ENCODE measurements at regions not wholly inside any gene's neighbourhood (a gene's known extent, or its start where the extent isn't known, plus 50 kb on each side); places are given as distances from the start of the nearest gene placed in this dataset.

GRCh38 chr11:98143661-98144060 is 877.1 kb upstream of the CNTN5 start:
- Histone ChIP-seq H2BK20ac (ENCODE audit: low read depth, low read length) (no peak overlapping the region), H3K36me3 (ENCODE audit: control insufficient read depth, insufficient read depth, low read length) (no peaks in the 10 kb centered on the region), H3K9me3 (ENCODE audit: control insufficient read depth, insufficient read depth, low read length) (peaks cover 5% of the 10 kb centered on the region; the same call in 1 of the 2 replicates), H3K79me1 (ENCODE audit: low read depth in 1 of 2, low read length in 2 of 2) (no peaks in the 10 kb centered on the region), H4K20me1 (ENCODE audit: insufficient read depth, low read length) (no peaks in the 10 kb centered on the region), H3K4ac (ENCODE audit: low read depth, low read length) (no peak overlapping the region), H3K4me3 (ENCODE audit: insufficient read depth, low read depth, low read length) (no peak overlapping the region), H3K18ac (ENCODE audit: low read depth, low read length) (no peak overlapping the region), H2AK9ac (replicated peaks; ENCODE audit: low read depth, low read length, poor library complexity) (no peak overlapping the region), H3K27me3 (ENCODE audit: control insufficient read depth, insufficient read depth, low read length) (no peaks in the 10 kb centered on the region), H4K5ac (ENCODE audit: low read depth, low read length) (no peak overlapping the region), H3K9me1 (ENCODE audit: insufficient read depth, low read length) (no peaks in the 10 kb centered on the region), H3K27ac (ENCODE audit: insufficient read depth, low read length) (no peak overlapping the region), H2BK15ac (ENCODE audit: low read depth, low read length) (no peak overlapping the region), H2BK5ac (ENCODE audit: low read depth, low read length, poor library complexity, severe bottlenecking) (no peak overlapping the region), H4K8ac (ENCODE audit: low read depth in 2 of 2, low read length in 2 of 2) (no peak overlapping the region), H3K14ac (replicated peaks; ENCODE audit: low read depth, low read length) (no peak overlapping the region), H2BK120ac (ENCODE audit: low read depth, low read length) (no peak overlapping the region), H2AFZ (replicated peaks; ENCODE audit: low read length, poor library complexity) (no peak overlapping the region), H2AK5ac (ENCODE audit: low read depth, low read length) (no peak overlapping the region), H3K56ac (ENCODE audit: extremely low read depth, insufficient read depth, low read length) (no peak overlapping the region), H4K91ac (ENCODE audit: insufficient read depth, low read depth, low read length) (no peak overlapping the region), H3K23ac (ENCODE audit: low read depth, low read length) (no peak overlapping the region), H3K4me1 (ENCODE audit: control insufficient read depth, insufficient read depth, low read length) (no peaks in the 10 kb centered on the region), H3K4me2 (ENCODE audit: low read depth, low read length) (no peak overlapping the region), H3K9ac (ENCODE audit: low read depth, low read length) (no peak overlapping the region)
- ATAC-seq (ENCODE audit: low read depth) (no peak), DNase-seq (no peak)
- BruUV-seq (replicated peaks): no TSS peak
- in situ Hi-C loops (cut with MboI; ENCODE audit: low sequenced_read_pairs) (no loop called here), intact Hi-C loops (cut with micrococcal nuclease) (no loop called here), dilution Hi-C loops (cut with HindIII; ENCODE audit: low sequenced_read_pairs, unreplicated experiment) (no loop called here)
- CTCF ChIA-PET: no interaction called here
- POLR2A ChIA-PET (ENCODE audit: unreplicated experiment): no interaction called here
- TF ChIP-seq SMC3 (IDR thresholded peaks at IDR 0.05; ENCODE audit: low read depth, low read length): no peak
- no peak for TF ChIP-seq NFE2L2 (IDR thresholded peaks at IDR 0.05; ENCODE audit: low read depth, low read length)
- TF ChIP-seq MXI1 (IDR thresholded peaks at IDR 0.05; ENCODE audit: borderline replicate concordance, low read depth, low read length): no peak
- no peak for TF ChIP-seq USF2 (IDR thresholded peaks at IDR 0.05; ENCODE audit: low read depth, low read length)
- TF ChIP-seq BHLHE40 (IDR thresholded peaks at IDR 0.05; ENCODE audit: low read depth, low read length): no peak
- no peak for TF ChIP-seq ELK1 (IDR thresholded peaks at IDR 0.05; ENCODE audit: borderline replicate concordance, low read depth, low read length)
- TF ChIP-seq RFX5 (IDR thresholded peaks at IDR 0.05; ENCODE audit: low read depth, low read length): no peak
- no peak for TF ChIP-seq MAZ (IDR thresholded peaks at IDR 0.05; ENCODE audit: borderline replicate concordance, low read depth, low read length)

All from IMR-90 (cell line).